ENCODE measurements at regions not wholly inside any gene's neighbourhood (a gene's known extent, or its start where the extent isn't known, plus 50 kb on each side); places are given as distances from the start of the nearest gene placed in this dataset.

- TF ChIP-seq SUPT20H (IDR thresholded peaks at IDR 0.05; ENCODE audit: borderline replicate concordance, control insufficient read depth, low read depth, low read length) (no peak), PAX5 (IDR thresholded peaks at IDR 0.05; ENCODE audit: borderline replicate concordance, low read depth, low read length) (peak; percentile 66; the same call in 1 of the 2 replicates), REST (IDR thresholded peaks at IDR 0.05; ENCODE audit: low read depth, low read length) (no peak), SREBF2 (IDR thresholded peaks at IDR 0.05; ENCODE audit: low read length) (no peak), ESRRA (IDR thresholded peaks at IDR 0.05; ENCODE audit: low read length) (no peak), SIN3A (IDR thresholded peaks at IDR 0.05; ENCODE audit: low read depth, low read length) (no peak), ASH2L (IDR thresholded peaks at IDR 0.05; ENCODE audit: borderline replicate concordance, low read depth) (no peak), CEBPZ (IDR thresholded peaks at IDR 0.05; ENCODE audit: low read depth, low read length) (no peak), TBL1XR1 (IDR thresholded peaks at IDR 0.05; ENCODE audit: low read depth, low read length) (no peak), ZNF592 (IDR thresholded peaks at IDR 0.05) (no peak)
These were observed 267.1 kb upstream of the JAG1 start (continued) for GRCh38 chr20:10940941-10941340.

Data from GM12878 (cell line).